ENCODE measurements at regions not wholly inside any gene's neighbourhood (a gene's known extent, or its start where the extent isn't known, plus 50 kb on each side); places are given as distances from the start of the nearest gene placed in this dataset.
A peak's percentile ranks its signal among the peaks of the same experiment; 100 is the strongest.

DNA sequence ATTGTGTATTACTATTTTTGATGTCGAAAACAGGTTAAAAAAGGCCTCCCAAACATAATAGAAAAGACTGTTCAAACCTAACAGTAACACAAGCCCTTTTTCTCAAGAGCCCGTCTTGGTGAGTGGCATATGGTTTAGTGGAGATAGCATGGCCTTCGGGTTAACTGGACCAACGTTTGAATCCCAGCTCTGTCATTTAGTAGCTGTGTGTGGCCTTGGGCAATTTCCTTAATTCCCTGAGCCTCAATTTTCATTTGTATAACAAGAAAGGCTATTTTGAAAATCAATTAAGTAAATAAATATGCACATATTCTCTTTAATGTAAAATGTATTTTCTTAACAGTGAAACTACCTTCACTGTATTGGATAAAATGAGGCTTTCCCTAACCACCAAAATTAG, 62.3 kb downstream of the HELT start:
- no peaks in the 10 kb centered on the region for H3K79me2 ChIP-seq (replicated peaks; ENCODE audit: insufficient read depth)
- Mint-ChIP-seq H3K9me3 (no peaks in the 10 kb centered on the region), H3K36me3 (ENCODE audit: low read depth) (no peaks in the 10 kb centered on the region), H3K4me3 (peak overlapping the region; percentile 16; the same call in 1 of the 3 replicates), H3K4me1 (peaks cover 38% of the 10 kb centered on the region), H3K27ac (no peak overlapping the region), H3K27me3 (ENCODE audit: insufficient read depth, low read depth, poor library complexity) (peaks cover 5% of the 10 kb centered on the region)
- peaks cover 53% of the 10 kb centered on the region for H3K4me1 ChIP-seq (ENCODE audit: insufficient read depth)
- H3K27ac ChIP-seq (ENCODE audit: low read depth): no peak overlapping the region
- DNase-seq (ENCODE audit: low spot score) (peak; percentile 33), ATAC-seq (peak; percentile 72; the same call in 2 of the 3 replicates)
- H2AFZ ChIP-seq: no peak overlapping the region
- no peaks in the 10 kb centered on the region for H3K36me3 ChIP-seq (ENCODE audit: insufficient read depth)
- H3K4me3 ChIP-seq: peak overlapping the region; percentile 22
- peaks cover 8% of the 10 kb centered on the region; the same call in 1 of the 2 replicates for H3F3A ChIP-seq (replicated peaks; ENCODE audit: low read depth)
- no peaks in the 10 kb centered on the region for H3K27me3 ChIP-seq (ENCODE audit: insufficient read depth)
- H3K9me2 ChIP-seq (ENCODE audit: insufficient read depth): no peaks in the 10 kb centered on the region; the same call in 1 of the 2 replicates
- peak overlapping the region; percentile 69 for H3K4me2 ChIP-seq
- TF ChIP-seq CREB1 (CRISPR knock-in tag; IDR thresholded peaks at IDR 0.05; ENCODE audit: low read depth) (no peak), NANOG (IDR thresholded peaks at IDR 0.05; ENCODE audit: borderline replicate concordance) (peak; percentile 89), EZH2 (IDR thresholded peaks at IDR 0.05; ENCODE audit: low read depth, unreplicated experiment) (no peak)
- no peaks in the 10 kb centered on the region for H4K20me1 ChIP-seq (replicated peaks; ENCODE audit: insufficient read depth)

DNA sequence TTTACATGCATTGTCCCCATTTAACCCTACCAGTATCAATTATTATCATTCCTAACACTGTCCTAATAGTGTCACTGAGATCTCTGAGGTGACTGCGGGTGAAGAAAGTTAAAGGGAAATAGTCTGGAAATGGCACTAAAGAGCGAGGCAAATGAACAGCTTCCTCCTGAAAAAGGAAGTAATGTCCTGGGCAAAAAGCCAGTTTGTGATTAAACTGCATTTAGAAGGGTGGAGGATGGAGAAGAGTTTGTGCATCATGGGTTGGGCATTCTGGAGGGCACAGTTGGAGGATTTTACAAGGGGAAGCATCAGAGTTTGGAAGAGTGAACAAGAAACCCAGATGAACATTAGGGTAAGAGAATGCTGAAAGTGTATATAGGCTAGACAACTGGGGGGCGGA, 60.5 kb upstream of the SLC25A4 start:
- H3K9me2 ChIP-seq (ENCODE audit: insufficient read depth): no peaks in the 10 kb centered on the region; the same call in 1 of the 2 replicates
- H3F3A ChIP-seq (replicated peaks; ENCODE audit: low read depth): peaks cover 11% of the 10 kb centered on the region; the same call in 1 of the 2 replicates
- no peaks in the 10 kb centered on the region for H4K20me1 ChIP-seq (replicated peaks; ENCODE audit: insufficient read depth)
- Mint-ChIP-seq H3K4me1 (peaks cover 42% of the 10 kb centered on the region), H3K27ac (no peak overlapping the region), H3K36me3 (ENCODE audit: low read depth) (no peaks in the 10 kb centered on the region), H3K9me3 (no peaks in the 10 kb centered on the region), H3K27me3 (ENCODE audit: insufficient read depth, low read depth, poor library complexity) (peaks cover 5% of the 10 kb centered on the region), H3K4me3 (no peak overlapping the region)
- peaks cover 50% of the 10 kb centered on the region for H3K4me1 ChIP-seq (ENCODE audit: insufficient read depth)
- DNase-seq (ENCODE audit: low spot score): no peak
- no peak for ATAC-seq
- H3K4me3 ChIP-seq: no peak overlapping the region
- no peaks in the 10 kb centered on the region for H3K36me3 ChIP-seq (ENCODE audit: insufficient read depth)
- no peaks in the 10 kb centered on the region for H3K27me3 ChIP-seq (ENCODE audit: insufficient read depth)
- H3K4me2 ChIP-seq: no peak overlapping the region
- H3K27ac ChIP-seq (ENCODE audit: low read depth): no peak overlapping the region
- no peaks in the 10 kb centered on the region for H3K79me2 ChIP-seq (replicated peaks; ENCODE audit: insufficient read depth)
- H2AFZ ChIP-seq: no peak overlapping the region
- no peak for TF ChIP-seq EZH2 (IDR thresholded peaks at IDR 0.05; ENCODE audit: low read depth, unreplicated experiment)
- no peak for TF ChIP-seq ZNF114 (CRISPR knock-in tag; IDR thresholded peaks at IDR 0.05)
- TF ChIP-seq, protein P1, sequence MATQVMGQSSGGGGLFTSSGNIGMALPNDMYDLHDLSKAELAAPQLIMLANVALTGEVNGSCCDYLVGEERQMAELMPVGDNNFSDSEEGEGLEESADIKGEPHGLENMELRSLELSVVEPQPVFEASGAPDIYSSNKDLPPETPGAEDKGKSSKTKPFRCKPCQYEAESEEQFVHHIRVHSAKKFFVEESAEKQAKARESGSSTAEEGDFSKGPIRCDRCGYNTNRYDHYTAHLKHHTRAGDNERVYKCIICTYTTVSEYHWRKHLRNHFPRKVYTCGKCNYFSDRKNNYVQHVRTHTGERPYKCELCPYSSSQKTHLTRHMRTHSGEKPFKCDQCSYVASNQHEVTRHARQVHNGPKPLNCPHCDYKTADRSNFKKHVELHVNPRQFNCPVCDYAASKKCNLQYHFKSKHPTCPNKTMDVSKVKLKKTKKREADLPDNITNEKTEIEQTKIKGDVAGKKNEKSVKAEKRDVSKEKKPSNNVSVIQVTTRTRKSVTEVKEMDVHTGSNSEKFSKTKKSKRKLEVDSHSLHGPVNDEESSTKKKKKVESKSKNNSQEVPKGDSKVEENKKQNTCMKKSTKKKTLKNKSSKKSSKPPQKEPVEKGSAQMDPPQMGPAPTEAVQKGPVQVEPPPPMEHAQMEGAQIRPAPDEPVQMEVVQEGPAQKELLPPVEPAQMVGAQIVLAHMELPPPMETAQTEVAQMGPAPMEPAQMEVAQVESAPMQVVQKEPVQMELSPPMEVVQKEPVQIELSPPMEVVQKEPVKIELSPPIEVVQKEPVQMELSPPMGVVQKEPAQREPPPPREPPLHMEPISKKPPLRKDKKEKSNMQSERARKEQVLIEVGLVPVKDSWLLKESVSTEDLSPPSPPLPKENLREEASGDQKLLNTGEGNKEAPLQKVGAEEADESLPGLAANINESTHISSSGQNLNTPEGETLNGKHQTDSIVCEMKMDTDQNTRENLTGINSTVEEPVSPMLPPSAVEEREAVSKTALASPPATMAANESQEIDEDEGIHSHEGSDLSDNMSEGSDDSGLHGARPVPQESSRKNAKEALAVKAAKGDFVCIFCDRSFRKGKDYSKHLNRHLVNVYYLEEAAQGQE (IDR thresholded peaks at IDR 0.05; ENCODE audit: unreplicated experiment): no peak
- TF ChIP-seq CREB1 (CRISPR knock-in tag; IDR thresholded peaks at IDR 0.05; ENCODE audit: low read depth): no peak
- TF ChIP-seq NANOG (IDR thresholded peaks at IDR 0.05; ENCODE audit: borderline replicate concordance): no peak
- TF ChIP-seq, protein P2, sequence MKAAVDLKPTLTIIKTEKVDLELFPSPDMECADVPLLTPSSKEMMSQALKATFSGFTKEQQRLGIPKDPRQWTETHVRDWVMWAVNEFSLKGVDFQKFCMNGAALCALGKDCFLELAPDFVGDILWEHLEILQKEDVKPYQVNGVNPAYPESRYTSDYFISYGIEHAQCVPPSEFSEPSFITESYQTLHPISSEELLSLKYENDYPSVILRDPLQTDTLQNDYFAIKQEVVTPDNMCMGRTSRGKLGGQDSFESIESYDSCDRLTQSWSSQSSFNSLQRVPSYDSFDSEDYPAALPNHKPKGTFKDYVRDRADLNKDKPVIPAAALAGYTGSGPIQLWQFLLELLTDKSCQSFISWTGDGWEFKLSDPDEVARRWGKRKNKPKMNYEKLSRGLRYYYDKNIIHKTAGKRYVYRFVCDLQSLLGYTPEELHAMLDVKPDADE (IDR thresholded peaks at IDR 0.05): no peak
- no peak for TF ChIP-seq STAT1 (IDR thresholded peaks at IDR 0.05; ENCODE audit: unreplicated experiment)
- TF ChIP-seq, protein P3, sequence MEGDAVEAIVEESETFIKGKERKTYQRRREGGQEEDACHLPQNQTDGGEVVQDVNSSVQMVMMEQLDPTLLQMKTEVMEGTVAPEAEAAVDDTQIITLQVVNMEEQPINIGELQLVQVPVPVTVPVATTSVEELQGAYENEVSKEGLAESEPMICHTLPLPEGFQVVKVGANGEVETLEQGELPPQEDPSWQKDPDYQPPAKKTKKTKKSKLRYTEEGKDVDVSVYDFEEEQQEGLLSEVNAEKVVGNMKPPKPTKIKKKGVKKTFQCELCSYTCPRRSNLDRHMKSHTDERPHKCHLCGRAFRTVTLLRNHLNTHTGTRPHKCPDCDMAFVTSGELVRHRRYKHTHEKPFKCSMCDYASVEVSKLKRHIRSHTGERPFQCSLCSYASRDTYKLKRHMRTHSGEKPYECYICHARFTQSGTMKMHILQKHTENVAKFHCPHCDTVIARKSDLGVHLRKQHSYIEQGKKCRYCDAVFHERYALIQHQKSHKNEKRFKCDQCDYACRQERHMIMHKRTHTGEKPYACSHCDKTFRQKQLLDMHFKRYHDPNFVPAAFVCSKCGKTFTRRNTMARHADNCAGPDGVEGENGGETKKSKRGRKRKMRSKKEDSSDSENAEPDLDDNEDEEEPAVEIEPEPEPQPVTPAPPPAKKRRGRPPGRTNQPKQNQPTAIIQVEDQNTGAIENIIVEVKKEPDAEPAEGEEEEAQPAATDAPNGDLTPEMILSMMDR (conservative IDR thresholded peaks at IDR 0.05; ENCODE audit: low read depth in 2 of 2): no peak
- no peak for TF ChIP-seq EZH2phosphoT487 (IDR thresholded peaks at IDR 0.05; ENCODE audit: unreplicated experiment)
- no peak for TF ChIP-seq JUNB (IDR thresholded peaks at IDR 0.05; ENCODE audit: unreplicated experiment)

Data from GM23338 (cell line).